Fibroblast of pulmonary artery (primary cell): ENCODE measurements at regions not wholly inside any gene's neighbourhood (a gene's known extent, or its start where the extent isn't known, plus 50 kb on each side); places are given as distances from the start of the nearest gene placed in this dataset.

Experiments used
- DNase-seq: peaks from one replicate; pipeline ENCODE4 v3.0.0-alpha.2; 2010; ENCODE audit warnings: low read depth
- H3K4me3 ChIP-seq: replicated peaks from 2 replicates; pipeline ENCODE4 v1.5.1; 2011; ENCODE audit warnings: low read depth, mild to moderate bottlenecking, control low read depth, low read length, moderate library complexity
- CTCF ChIP-seq: IDR thresholded peaks from 2 replicates; pipeline ENCODE4 v1.5.1; 2011; ENCODE audit warnings: mild to moderate bottlenecking, control low read depth, low read length, inconsistent platforms; ENCODE audit errors: missing control alignments

DNA sequence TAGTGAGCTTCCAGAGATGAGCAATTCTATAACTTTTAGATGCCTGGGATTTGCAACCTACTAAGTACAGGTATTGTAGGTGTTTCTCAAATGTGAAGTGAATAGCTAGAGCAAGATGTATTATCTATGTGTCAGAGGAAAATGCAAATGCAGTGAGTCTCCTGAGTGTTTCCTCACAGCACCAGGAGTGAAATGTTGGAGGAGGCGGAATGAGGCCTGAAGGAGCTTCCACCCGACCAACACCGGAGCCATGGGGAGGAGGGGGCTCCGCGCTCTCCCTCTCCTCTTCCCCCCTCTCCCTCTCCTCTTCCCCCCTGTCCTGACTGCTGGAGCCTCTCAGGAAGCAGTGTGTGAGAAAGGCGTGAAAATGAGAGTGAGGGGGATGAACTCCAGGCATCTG lies 79.9 kb upstream of the RNF32 start:
- no peak for TF ChIP-seq CTCF
- no peak for DNase-seq

GRCh38 chr7:156560075-156560474 lies 80.5 kb upstream of the RNF32 start:
- H3K4me3 ChIP-seq, result no peak overlapping the region
- no peak for DNase-seq
- no peak for TF ChIP-seq CTCF

More for the DNA sequence above, 79.9 kb upstream of the RNF32 start:
- no peak overlapping the region for H3K4me3 ChIP-seq

DNA sequence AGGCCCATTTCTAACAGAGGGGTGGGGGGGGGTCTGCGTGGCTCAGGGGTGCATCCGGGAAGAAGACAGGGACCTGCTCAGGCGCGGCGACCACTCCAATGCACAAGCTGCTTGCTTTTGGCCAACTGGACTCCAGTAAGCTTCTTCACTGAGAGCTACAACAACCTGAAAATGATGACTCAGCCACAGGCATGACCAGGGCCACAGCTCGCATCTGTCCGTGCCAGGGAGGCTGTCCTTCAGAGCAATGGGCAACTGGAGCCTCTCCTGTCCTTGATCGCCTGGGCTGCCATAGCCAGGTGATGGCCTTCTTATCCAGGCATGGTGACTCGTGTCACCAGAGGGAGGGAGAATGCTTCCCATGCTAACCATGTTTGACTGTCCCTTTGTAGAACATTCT lies 81.6 kb upstream of the RNF32 start:
- H3K4me3 ChIP-seq, result no peak overlapping the region
- no peak for TF ChIP-seq CTCF
- no peak for DNase-seq

DNA sequence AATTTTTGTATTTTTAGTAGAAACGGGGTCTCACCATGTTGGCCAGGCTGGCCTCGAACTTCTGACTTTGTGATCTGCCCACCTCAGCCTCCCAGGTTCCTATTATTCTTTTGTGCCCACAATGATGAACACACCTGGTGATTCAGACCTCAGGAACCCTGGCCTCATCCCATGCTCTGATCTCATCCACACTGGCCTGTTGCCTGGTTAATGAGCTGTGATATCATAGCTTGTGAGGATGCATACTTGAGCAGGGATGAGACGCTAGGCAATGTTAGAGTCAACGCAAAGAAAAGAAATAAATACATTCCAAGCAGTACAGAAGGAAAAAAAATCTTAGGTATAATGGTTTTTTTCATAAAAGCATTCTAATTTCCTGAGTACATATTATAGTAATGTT lies 82.4 kb upstream of the RNF32 start:
- TF ChIP-seq CTCF, result no peak
- H3K4me3 ChIP-seq, result no peak overlapping the region
- no peak for DNase-seq

GRCh38 chr7:156556083-156556482 lies 84.5 kb upstream of the RNF32 start:
- no peak overlapping the region for H3K4me3 ChIP-seq
- TF ChIP-seq CTCF, result no peak
- no peak for DNase-seq

DNA sequence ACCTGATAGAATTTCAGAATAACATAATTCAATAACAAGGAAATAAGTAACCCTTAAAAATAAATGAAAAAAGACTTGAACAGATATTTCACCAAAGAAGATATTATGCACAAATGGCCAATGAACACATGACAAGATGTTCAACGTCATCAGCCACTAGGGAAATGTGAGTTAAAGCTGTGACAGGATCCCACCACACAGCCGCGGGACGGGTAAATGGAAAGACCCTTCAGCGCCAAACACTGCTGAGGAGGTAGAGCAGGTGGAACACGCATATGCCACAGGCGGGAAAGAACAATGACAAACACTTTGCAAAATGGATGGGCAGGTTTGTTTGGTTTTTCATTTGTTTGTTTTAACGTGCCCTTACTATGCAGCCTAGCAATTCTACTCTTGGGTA lies 86.1 kb upstream of the RNF32 start:
- DNase-seq, result no peak
- no peak for TF ChIP-seq CTCF
- H3K4me3 ChIP-seq, result no peak overlapping the region

DNA sequence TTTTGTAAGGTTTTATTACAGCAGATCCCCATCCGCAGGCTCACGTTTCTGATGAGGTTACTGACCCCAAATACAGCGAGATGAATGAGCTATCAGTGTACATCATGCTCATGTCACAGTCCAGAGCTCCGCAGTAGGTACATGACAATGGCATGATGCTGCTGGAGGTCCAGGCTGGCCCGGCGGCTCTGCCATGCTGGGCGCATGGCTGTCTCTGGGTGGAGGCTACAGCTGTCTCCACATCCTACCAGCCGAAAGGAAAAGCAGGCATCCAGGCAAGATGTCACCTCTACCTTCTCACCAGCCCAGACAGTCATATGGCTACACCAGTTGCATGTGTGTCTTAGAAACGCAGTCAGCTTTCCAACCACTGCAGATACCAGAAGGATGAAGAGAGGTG lies 90.9 kb upstream of the RNF32 start:
- no peak overlapping the region for H3K4me3 ChIP-seq
- TF ChIP-seq CTCF, result no peak
- no peak for DNase-seq
